Liver (tissue), 2 donors: ENCODE measurements at regions not wholly inside any gene's neighbourhood (a gene's known extent, or its start where the extent isn't known, plus 50 kb on each side); places are given as distances from the start of the nearest gene placed in this dataset.

Source experiments
- CTCF ChIP-seq: fragments of 150-350 bp; IDR thresholded peaks from 2 replicates; pipeline ENCODE4 v1.5.1; 2017; ENCODE audit warnings: improper control_type of control experiment, low read depth, low read length; ENCODE audit not compliant: missing input control
- REST ChIP-seq: IDR thresholded peaks from 2 replicates; pipeline ENCODE4 v1.6.1; 2016; ENCODE audit warnings: antibody characterized with exemption, mild to moderate bottlenecking
- donor health status: healthy.

- TF ChIP-seq REST (no peak), CTCF (no peak)
Measured at GRCh38 chr22:19632668-19633148, 81.6 kb upstream of the SEPTIN5 start.
